HG03575 (cell line): ENCODE measurements at regions not wholly inside any gene's neighbourhood (a gene's known extent, or its start where the extent isn't known, plus 50 kb on each side); places are given as distances from the start of the nearest gene placed in this dataset.
"Not testable (repeated sequence)": the region's sequence is repeated elsewhere in the genome, so short reads cannot be mapped to it uniquely, and the experiment has no call there.

Experiments
- ATAC-seq: cut with Tn5 transposase; IDR thresholded peaks from one replicate; pipeline ENCODE4 v1.9.1; 2021; ENCODE audit not compliant: unreplicated experiment, insufficient number of reproducible peaks, low FRiP score; ENCODE audit errors: extremely low read depth

- ATAC-seq = no peak
Measured at GRCh38 chr10:8262317-8262716, 207.8 kb downstream of the GATA3 start.

GRCh38 chr10:8269976-8270375 lies 215.5 kb downstream of the GATA3 start:
- ATAC-seq = no peak

GRCh38 chr10:8272794-8273425 lies 218.4 kb downstream of the GATA3 start:
- no peak for ATAC-seq

- ATAC-seq = no peak
Measured at GRCh38 chr10:8273749-8274148, 219.3 kb downstream of the GATA3 start.

GRCh38 chr10:8275911-8276310 lies 221.4 kb downstream of the GATA3 start:
- ATAC-seq = no peak

GRCh38 chr10:8278099-8278498 lies 223.6 kb downstream of the GATA3 start:
- ATAC-seq = no peak

- no peak for ATAC-seq
Measured at GRCh38 chr10:8279598-8279997, 225.1 kb downstream of the GATA3 start.

GRCh38 chr10:8280946-8281345 lies 226.5 kb downstream of the GATA3 start:
- ATAC-seq = no peak

GRCh38 chr10:8282340-8282739 lies 227.9 kb downstream of the GATA3 start:
- ATAC-seq = no peak

GRCh38 chr10:8283166-8283905 lies 228.8 kb downstream of the GATA3 start:
- ATAC-seq = no peak

GRCh38 chr10:8283986-8284385 lies 229.5 kb downstream of the GATA3 start:
- no peak for ATAC-seq

GRCh38 chr10:8285970-8286369 lies 231.5 kb downstream of the GATA3 start:
- not testable (repeated sequence) for ATAC-seq

GRCh38 chr10:8288600-8288999 lies 234.1 kb downstream of the GATA3 start:
- ATAC-seq = no peak

- ATAC-seq = no peak
Measured at GRCh38 chr10:8289186-8289924, 234.9 kb downstream of the GATA3 start.

- no peak for ATAC-seq
Measured at GRCh38 chr10:8294779-8295178, 240.3 kb downstream of the GATA3 start.

GRCh38 chr10:8295311-8295710 lies 240.8 kb downstream of the GATA3 start:
- no peak for ATAC-seq

- no peak for ATAC-seq
Measured at GRCh38 chr10:8296090-8296733, 241.7 kb downstream of the GATA3 start.

- ATAC-seq = no peak
Measured at GRCh38 chr10:8296734-8297101, 242.2 kb downstream of the GATA3 start.

GRCh38 chr10:8297107-8297506 lies 242.6 kb downstream of the GATA3 start:
- no peak for ATAC-seq

GRCh38 chr10:8297959-8298358 lies 243.5 kb downstream of the GATA3 start:
- no peak for ATAC-seq
